Panc1 (cell line): ENCODE measurements at regions not wholly inside any gene's neighbourhood (a gene's known extent, or its start where the extent isn't known, plus 50 kb on each side); places are given as distances from the start of the nearest gene placed in this dataset.

Experiments used
- CTCF ChIP-seq: fragments of 450-650 bp; IDR thresholded peaks from 2 replicates; pipeline ENCODE4 v1.5.1; 2017; ENCODE audit warnings: mild to moderate bottlenecking
- POLR2AphosphoS5 ChIP-seq: IDR thresholded peaks from 2 replicates; pipeline ENCODE4 v1.6.1; 2012; ENCODE audit warnings: mild to moderate bottlenecking, low read depth, low read length, moderate library complexity
- REST ChIP-seq, 2 experiments: IDR thresholded peaks; 2 replicates each; pipeline ENCODE4 v1.6.1; 2011 to 2012; ENCODE audit warnings: low read depth in 2 of 2, control low read depth in 1 of 2, low read length in 1 of 2, mild to moderate bottlenecking in 1 of 2, moderate library complexity in 1 of 2; ENCODE audit not compliant: insufficient read depth in 1 of 2
- SIN3A ChIP-seq: IDR thresholded peaks from 2 replicates; pipeline ENCODE4 v1.6.1; 2012; ENCODE audit warnings: low read depth, mild to moderate bottlenecking, low read length, moderate library complexity, borderline replicate concordance; ENCODE audit not compliant: insufficient read depth
- TCF7L2 ChIP-seq: IDR thresholded peaks from 2 replicates; pipeline ENCODE4 v1.6.1; 2011; ENCODE audit warnings: mild to moderate bottlenecking, low read depth, low read length, inconsistent platforms

DNA sequence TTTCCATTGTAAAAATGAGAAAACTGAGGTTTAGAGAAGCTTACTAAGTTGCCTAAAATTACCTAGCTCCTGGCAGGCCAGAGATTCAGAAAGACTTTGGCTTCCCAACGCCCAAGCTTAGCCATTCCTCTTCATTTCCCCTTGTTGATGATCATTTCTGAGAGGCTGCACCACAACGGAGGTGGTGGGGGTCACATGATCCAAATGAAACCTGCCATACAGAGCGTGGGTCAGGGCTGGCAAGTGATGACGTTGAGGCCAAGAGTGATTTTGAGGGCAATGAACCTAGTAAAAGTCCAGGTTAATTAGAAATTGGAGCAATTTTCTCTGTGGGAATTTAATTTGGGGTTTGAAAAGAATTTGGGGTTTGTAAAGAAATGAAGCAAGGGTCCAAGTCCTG lies 109.9 kb downstream of the TMEM182 start:
- no peak for TF ChIP-seq CTCF
- TF ChIP-seq REST (IDR thresholded peaks at IDR 0.05; ENCODE audit: insufficient read depth in 1 of 2, low read depth in 2 of 2, low read length in 1 of 2), result no peak
- TF ChIP-seq POLR2AphosphoS5, result no peak
- TF ChIP-seq SIN3A, result no peak
- TF ChIP-seq TCF7L2, result no peak
